HG02870 (cell line): ENCODE measurements at regions not wholly inside any gene's neighbourhood (a gene's known extent, or its start where the extent isn't known, plus 50 kb on each side); places are given as distances from the start of the nearest gene placed in this dataset.
"Not testable (repeated sequence)": the region's sequence is repeated elsewhere in the genome, so short reads cannot be mapped to it uniquely, and the experiment has no call there.

Source experiments
- ATAC-seq: cut with Tn5 transposase; IDR thresholded peaks from one replicate; pipeline ENCODE4 v1.9.1; 2021; ENCODE audit warnings: mild to moderate bottlenecking, moderate library complexity; ENCODE audit not compliant: unreplicated experiment

GRCh38 chr6:140445474-140446004, 1071.1 kb upstream of the CITED2 start:
- no peak for ATAC-seq

GRCh38 chr6:140443112-140443511, 1068.7 kb upstream of the CITED2 start:
- not testable (repeated sequence) for ATAC-seq

- peak; percentile 52 for ATAC-seq
These were observed 1066.8 kb upstream of the CITED2 start for GRCh38 chr6:140441256-140441655.

- ATAC-seq: no peak
These were observed 1065.9 kb upstream of the CITED2 start for GRCh38 chr6:140440223-140440835.

- no peak for ATAC-seq
These were observed 1063.9 kb upstream of the CITED2 start for GRCh38 chr6:140438346-140438735.

- no peak for ATAC-seq
These were observed 1063.3 kb upstream of the CITED2 start for GRCh38 chr6:140437619-140438345.

GRCh38 chr6:140436023-140436811, 1061.8 kb upstream of the CITED2 start:
- ATAC-seq: no peak

GRCh38 chr6:140434761-140435160, 1060.3 kb upstream of the CITED2 start:
- no peak for ATAC-seq

GRCh38 chr6:140433072-140433471, 1058.6 kb upstream of the CITED2 start:
- ATAC-seq: no peak

GRCh38 chr6:140427842-140428241, 1053.4 kb upstream of the CITED2 start:
- no peak for ATAC-seq

GRCh38 chr6:140414966-140415620, 1040.6 kb upstream of the CITED2 start:
- no peak for ATAC-seq

- ATAC-seq: no peak
These were observed 1028.6 kb upstream of the CITED2 start for GRCh38 chr6:140403020-140403419.

GRCh38 chr6:140401761-140402160, 1027.3 kb upstream of the CITED2 start:
- ATAC-seq: no peak

GRCh38 chr6:140398076-140398475, 1023.6 kb upstream of the CITED2 start:
- ATAC-seq: no peak

GRCh38 chr6:140397106-140397505, 1022.7 kb upstream of the CITED2 start:
- no peak for ATAC-seq

- ATAC-seq: no peak
These were observed 1019.5 kb upstream of the CITED2 start for GRCh38 chr6:140393665-140394540.

- ATAC-seq: no peak
These were observed 1014.4 kb upstream of the CITED2 start for GRCh38 chr6:140388815-140389214.

GRCh38 chr6:140388192-140388802, 1013.8 kb upstream of the CITED2 start:
- ATAC-seq: no peak

- no peak for ATAC-seq
These were observed 1011.2 kb upstream of the CITED2 start for GRCh38 chr6:140385679-140386078.

GRCh38 chr6:140382355-140382754, 1007.9 kb upstream of the CITED2 start:
- ATAC-seq: no peak
